ENCODE measurements at regions not wholly inside any gene's neighbourhood (a gene's known extent, or its start where the extent isn't known, plus 50 kb on each side); places are given as distances from the start of the nearest gene placed in this dataset.

GRCh38 chr20:12014736-12015135 lies 97.0 kb downstream of the BTBD3 start (continued):
- TF ChIP-seq ZNF629 (tag by site-specific recombination; IDR thresholded peaks at IDR 0.05) (no peak), ZNF214 (tag by site-specific recombination; IDR thresholded peaks at IDR 0.05; ENCODE audit: borderline replicate concordance) (no peak), ZNF654 (tag by site-specific recombination; IDR thresholded peaks at IDR 0.05; ENCODE audit: low read depth) (no peak)

GRCh38 chr20:12016291-12016690 lies 98.6 kb downstream of the BTBD3 start:
- POLR2A ChIA-PET, result no interaction called here
- CTCF ChIA-PET, result no interaction called here
- TF ChIP-seq, protein P1, sequence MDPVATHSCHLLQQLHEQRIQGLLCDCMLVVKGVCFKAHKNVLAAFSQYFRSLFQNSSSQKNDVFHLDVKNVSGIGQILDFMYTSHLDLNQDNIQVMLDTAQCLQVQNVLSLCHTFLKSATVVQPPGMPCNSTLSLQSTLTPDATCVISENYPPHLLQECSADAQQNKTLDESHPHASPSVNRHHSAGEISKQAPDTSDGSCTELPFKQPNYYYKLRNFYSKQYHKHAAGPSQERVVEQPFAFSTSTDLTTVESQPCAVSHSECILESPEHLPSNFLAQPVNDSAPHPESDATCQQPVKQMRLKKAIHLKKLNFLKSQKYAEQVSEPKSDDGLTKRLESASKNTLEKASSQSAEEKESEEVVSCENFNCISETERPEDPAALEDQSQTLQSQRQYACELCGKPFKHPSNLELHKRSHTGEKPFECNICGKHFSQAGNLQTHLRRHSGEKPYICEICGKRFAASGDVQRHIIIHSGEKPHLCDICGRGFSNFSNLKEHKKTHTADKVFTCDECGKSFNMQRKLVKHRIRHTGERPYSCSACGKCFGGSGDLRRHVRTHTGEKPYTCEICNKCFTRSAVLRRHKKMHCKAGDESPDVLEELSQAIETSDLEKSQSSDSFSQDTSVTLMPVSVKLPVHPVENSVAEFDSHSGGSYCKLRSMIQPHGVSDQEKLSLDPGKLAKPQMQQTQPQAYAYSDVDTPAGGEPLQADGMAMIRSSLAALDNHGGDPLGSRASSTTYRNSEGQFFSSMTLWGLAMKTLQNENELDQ (tag by site-specific recombination; IDR thresholded peaks at IDR 0.05; ENCODE audit: low read depth), result no peak
- TF ChIP-seq ZNF658 (tag by site-specific recombination; IDR thresholded peaks at IDR 0.05) (no peak), ZNF571 (tag by site-specific recombination; IDR thresholded peaks at IDR 0.05) (no peak), PRDM2 (tag by site-specific recombination; IDR thresholded peaks at IDR 0.05; ENCODE audit: borderline replicate concordance) (no peak), ZNF426 (tag by site-specific recombination; IDR thresholded peaks at IDR 0.05) (no peak), ZNF404 (tag by site-specific recombination; IDR thresholded peaks at IDR 0.05) (no peak), ZNF514 (tag by site-specific recombination; IDR thresholded peaks at IDR 0.05) (no peak), YY1 (tag by site-specific recombination; IDR thresholded peaks at IDR 0.05) (no peak), ZSCAN18 (tag by site-specific recombination; IDR thresholded peaks at IDR 0.05) (no peak), ZBTB48 (tag by site-specific recombination; IDR thresholded peaks at IDR 0.05) (no peak)
- TF ChIP-seq, protein P2, sequence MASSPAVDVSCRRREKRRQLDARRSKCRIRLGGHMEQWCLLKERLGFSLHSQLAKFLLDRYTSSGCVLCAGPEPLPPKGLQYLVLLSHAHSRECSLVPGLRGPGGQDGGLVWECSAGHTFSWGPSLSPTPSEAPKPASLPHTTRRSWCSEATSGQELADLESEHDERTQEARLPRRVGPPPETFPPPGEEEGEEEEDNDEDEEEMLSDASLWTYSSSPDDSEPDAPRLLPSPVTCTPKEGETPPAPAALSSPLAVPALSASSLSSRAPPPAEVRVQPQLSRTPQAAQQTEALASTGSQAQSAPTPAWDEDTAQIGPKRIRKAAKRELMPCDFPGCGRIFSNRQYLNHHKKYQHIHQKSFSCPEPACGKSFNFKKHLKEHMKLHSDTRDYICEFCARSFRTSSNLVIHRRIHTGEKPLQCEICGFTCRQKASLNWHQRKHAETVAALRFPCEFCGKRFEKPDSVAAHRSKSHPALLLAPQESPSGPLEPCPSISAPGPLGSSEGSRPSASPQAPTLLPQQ (tag by site-specific recombination; IDR thresholded peaks at IDR 0.05), result no peak
- TF ChIP-seq, protein P3, sequence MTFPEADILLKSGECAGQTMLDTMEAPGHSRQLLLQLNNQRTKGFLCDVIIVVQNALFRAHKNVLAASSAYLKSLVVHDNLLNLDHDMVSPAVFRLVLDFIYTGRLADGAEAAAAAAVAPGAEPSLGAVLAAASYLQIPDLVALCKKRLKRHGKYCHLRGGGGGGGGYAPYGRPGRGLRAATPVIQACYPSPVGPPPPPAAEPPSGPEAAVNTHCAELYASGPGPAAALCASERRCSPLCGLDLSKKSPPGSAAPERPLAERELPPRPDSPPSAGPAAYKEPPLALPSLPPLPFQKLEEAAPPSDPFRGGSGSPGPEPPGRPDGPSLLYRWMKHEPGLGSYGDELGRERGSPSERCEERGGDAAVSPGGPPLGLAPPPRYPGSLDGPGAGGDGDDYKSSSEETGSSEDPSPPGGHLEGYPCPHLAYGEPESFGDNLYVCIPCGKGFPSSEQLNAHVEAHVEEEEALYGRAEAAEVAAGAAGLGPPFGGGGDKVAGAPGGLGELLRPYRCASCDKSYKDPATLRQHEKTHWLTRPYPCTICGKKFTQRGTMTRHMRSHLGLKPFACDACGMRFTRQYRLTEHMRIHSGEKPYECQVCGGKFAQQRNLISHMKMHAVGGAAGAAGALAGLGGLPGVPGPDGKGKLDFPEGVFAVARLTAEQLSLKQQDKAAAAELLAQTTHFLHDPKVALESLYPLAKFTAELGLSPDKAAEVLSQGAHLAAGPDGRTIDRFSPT (tag by site-specific recombination; IDR thresholded peaks at IDR 0.05), result no peak
- no peak overlapping the region for H3K4me3 ChIP-seq (ENCODE audit: low read depth, low read length)
- H3K27ac ChIP-seq (ENCODE audit: extremely low read depth, low read depth, low read length), result no peak overlapping the region
- no peaks in the 10 kb centered on the region for H3K9me3 ChIP-seq (ENCODE audit: control insufficient read depth, insufficient read depth, low read depth, low read length)
- H3K4me1 ChIP-seq (ENCODE audit: control insufficient read depth, insufficient read depth, low read length), result no peaks in the 10 kb centered on the region
- no peaks in the 10 kb centered on the region for H3K36me3 ChIP-seq (ENCODE audit: control insufficient read depth in 2 of 2, insufficient read depth in 1 of 2, low read length in 2 of 2)
